ENCODE measurements at regions not wholly inside any gene's neighbourhood (a gene's known extent, or its start where the extent isn't known, plus 50 kb on each side); places are given as distances from the start of the nearest gene placed in this dataset.

DNA sequence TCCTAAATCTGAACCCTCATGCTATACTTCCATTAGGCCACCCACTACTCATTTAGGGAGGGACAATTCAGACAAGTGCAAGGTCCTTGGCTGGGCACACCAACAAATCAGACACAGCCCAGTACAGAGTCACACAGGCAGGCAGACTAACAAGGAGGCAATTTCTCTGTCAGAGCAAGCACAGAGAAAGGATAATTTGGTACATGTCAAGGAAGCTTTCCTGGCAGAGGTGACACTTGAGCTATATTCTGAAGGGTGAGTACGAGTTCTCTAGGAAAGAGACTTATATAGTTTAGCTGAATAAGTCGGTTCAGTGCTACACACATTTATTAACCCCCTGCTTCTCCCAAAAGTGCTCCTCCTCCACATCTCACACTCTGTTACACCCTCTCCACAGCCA is 455.9 kb downstream of the OMA1 start:
- Histone ChIP-seq H3K27me3 (no peaks in the 10 kb centered on the region), H3K4me1 (ENCODE audit: insufficient read depth) (no peaks in the 10 kb centered on the region), H3K4me3 (no peak overlapping the region), H3K36me3 (replicated peaks; ENCODE audit: insufficient read depth, low read depth) (no peaks in the 10 kb centered on the region), H4K20me1 (ENCODE audit: insufficient read depth, poor library complexity, severe bottlenecking) (no peaks in the 10 kb centered on the region), H3K79me2 (no peaks in the 10 kb centered on the region), H3K4me2 (no peak overlapping the region), H2AFZ (no peak overlapping the region), H3K9me3 (ENCODE audit: low read depth) (no peaks in the 10 kb centered on the region), H3K9me2 (replicated peaks; ENCODE audit: insufficient read depth) (no peaks in the 10 kb centered on the region), H3K27ac (no peak overlapping the region)
- no peak for TF ChIP-seq EZH2phosphoT487 (IDR thresholded peaks at IDR 0.05; ENCODE audit: low read depth, severe bottlenecking, unreplicated experiment)
- TF ChIP-seq, protein P1, sequence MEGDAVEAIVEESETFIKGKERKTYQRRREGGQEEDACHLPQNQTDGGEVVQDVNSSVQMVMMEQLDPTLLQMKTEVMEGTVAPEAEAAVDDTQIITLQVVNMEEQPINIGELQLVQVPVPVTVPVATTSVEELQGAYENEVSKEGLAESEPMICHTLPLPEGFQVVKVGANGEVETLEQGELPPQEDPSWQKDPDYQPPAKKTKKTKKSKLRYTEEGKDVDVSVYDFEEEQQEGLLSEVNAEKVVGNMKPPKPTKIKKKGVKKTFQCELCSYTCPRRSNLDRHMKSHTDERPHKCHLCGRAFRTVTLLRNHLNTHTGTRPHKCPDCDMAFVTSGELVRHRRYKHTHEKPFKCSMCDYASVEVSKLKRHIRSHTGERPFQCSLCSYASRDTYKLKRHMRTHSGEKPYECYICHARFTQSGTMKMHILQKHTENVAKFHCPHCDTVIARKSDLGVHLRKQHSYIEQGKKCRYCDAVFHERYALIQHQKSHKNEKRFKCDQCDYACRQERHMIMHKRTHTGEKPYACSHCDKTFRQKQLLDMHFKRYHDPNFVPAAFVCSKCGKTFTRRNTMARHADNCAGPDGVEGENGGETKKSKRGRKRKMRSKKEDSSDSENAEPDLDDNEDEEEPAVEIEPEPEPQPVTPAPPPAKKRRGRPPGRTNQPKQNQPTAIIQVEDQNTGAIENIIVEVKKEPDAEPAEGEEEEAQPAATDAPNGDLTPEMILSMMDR (IDR thresholded peaks at IDR 0.05; ENCODE audit: poor library complexity): no peak
- TF ChIP-seq EZH2 (IDR thresholded peaks at IDR 0.05; ENCODE audit: borderline replicate concordance): no peak
- DNase-seq (ENCODE audit: low spot score): no peak
- WGBS (ENCODE audit: low lambda C conversion rate, missing lambda C conversion rate): 60% methylated on average over 2 of the region's 2 CpGs

DNA sequence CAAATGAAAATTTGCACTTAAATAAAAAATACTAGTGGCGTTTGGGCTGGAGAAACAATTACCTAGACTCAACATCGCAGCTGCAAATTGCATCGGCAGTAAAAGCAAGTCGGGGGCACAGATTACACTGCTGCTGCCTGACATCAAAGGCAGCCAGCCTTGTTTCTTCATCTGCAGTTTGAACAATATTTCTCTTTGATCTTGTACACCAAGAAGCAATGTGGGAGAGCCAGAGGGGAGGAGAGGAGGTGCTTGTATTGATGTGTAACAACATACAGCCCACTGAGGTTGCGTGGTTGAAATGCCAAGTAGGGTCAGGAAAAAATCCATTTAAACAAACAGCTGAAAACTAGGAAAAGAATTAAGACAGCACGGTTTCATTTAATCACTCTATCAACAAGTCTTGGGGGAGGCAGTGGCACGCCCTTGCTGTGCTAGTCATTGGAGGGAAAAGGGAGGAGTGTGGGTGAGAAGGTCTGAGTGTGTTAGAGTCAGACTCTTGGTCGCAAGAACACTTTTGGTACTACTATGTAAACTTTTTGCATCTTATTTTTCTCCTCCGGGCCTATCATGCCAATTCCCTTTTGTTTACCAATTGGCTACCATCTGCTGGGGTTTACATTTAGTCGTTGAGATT is 456.5 kb downstream of the OMA1 start:
- no peaks in the 10 kb centered on the region for H3K4me1 ChIP-seq (ENCODE audit: insufficient read depth)
- no peak overlapping the region for H3K27ac ChIP-seq
- no peaks in the 10 kb centered on the region for H3K9me3 ChIP-seq (ENCODE audit: low read depth)
- H3K4me2 ChIP-seq: no peak overlapping the region
- no peaks in the 10 kb centered on the region for H3K9me2 ChIP-seq (replicated peaks; ENCODE audit: insufficient read depth)
- 53% methylated on average over 10 of the region's 10 CpGs for WGBS (ENCODE audit: low lambda C conversion rate, missing lambda C conversion rate)
- H3K27me3 ChIP-seq: no peaks in the 10 kb centered on the region
- no peak overlapping the region for H2AFZ ChIP-seq
- no peaks in the 10 kb centered on the region for H3K79me2 ChIP-seq
- H3K4me3 ChIP-seq: no peak overlapping the region
- no peak for DNase-seq (ENCODE audit: low spot score)
- H4K20me1 ChIP-seq (ENCODE audit: insufficient read depth, poor library complexity, severe bottlenecking): no peaks in the 10 kb centered on the region
- H3K36me3 ChIP-seq (replicated peaks; ENCODE audit: insufficient read depth, low read depth): no peaks in the 10 kb centered on the region
- TF ChIP-seq, protein P1 (IDR thresholded peaks at IDR 0.05; ENCODE audit: poor library complexity): no peak
- TF ChIP-seq EZH2 (IDR thresholded peaks at IDR 0.05; ENCODE audit: borderline replicate concordance): no peak
- TF ChIP-seq EZH2phosphoT487 (IDR thresholded peaks at IDR 0.05; ENCODE audit: low read depth, severe bottlenecking, unreplicated experiment): no peak

DNA sequence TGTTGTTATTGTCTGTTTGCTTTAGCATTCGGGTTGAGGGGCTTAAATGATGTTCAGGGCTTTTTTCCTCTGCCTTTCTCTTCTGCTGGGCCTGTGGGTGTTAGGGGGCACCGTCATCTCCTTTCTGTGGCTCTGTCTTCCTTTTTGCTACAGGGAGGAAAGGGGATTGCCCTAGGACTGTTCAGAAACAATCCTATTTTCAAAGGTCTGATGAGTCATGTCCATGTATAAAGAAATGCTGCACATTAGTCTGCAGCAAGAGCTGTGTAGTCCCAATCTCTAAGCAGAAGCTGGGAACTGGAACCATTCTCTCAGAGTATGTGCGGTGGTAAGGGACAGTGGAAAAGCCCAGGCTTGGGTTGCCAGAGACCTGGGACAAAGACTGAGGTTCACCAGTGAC is 462.3 kb downstream of the OMA1 start:
- Histone ChIP-seq H3K9me2 (replicated peaks; ENCODE audit: insufficient read depth) (no peaks in the 10 kb centered on the region), H3K27ac (no peak overlapping the region), H3K4me3 (no peak overlapping the region), H3K4me2 (no peak overlapping the region), H3K27me3 (no peaks in the 10 kb centered on the region), H3K4me1 (ENCODE audit: insufficient read depth) (no peaks in the 10 kb centered on the region), H3K79me2 (no peaks in the 10 kb centered on the region), H3K36me3 (replicated peaks; ENCODE audit: insufficient read depth, low read depth) (no peaks in the 10 kb centered on the region), H3K9me3 (ENCODE audit: low read depth) (no peaks in the 10 kb centered on the region), H2AFZ (no peak overlapping the region), H4K20me1 (ENCODE audit: insufficient read depth, poor library complexity, severe bottlenecking) (no peaks in the 10 kb centered on the region)
- TF ChIP-seq EZH2phosphoT487 (IDR thresholded peaks at IDR 0.05; ENCODE audit: low read depth, severe bottlenecking, unreplicated experiment) (no peak), EZH2 (IDR thresholded peaks at IDR 0.05; ENCODE audit: borderline replicate concordance) (no peak)
- TF ChIP-seq, protein P1 (IDR thresholded peaks at IDR 0.05; ENCODE audit: poor library complexity): no peak
- WGBS (ENCODE audit: low lambda C conversion rate, missing lambda C conversion rate): 67% methylated on average over 3 of the region's 3 CpGs
- DNase-seq (ENCODE audit: low spot score): no peak
